K562 (cell line): ENCODE measurements at regions not wholly inside any gene's neighbourhood (a gene's known extent, or its start where the extent isn't known, plus 50 kb on each side); places are given as distances from the start of the nearest gene placed in this dataset.

Source experiments
- ATAC-seq: fragments of 200-7000 bp; cut with Tn5 transposase; 3 replicates; pipeline ENCODE4 v1.9.1; 2020; ENCODE audit warnings: moderate library complexity
- BruUV-seq: library from RNA; stranded (reverse); fragments of 400-500 nt; replicated peaks from 2 replicates; lab custom pipeline; 2021; lab: Mats Ljungman, UMichigan
- CTCF ChIA-PET: fragments of 300-600 bp; formaldehyde crosslinking; extraction: SDS; loops from one replicate; lab custom pipeline; 2021; ENCODE audit warnings: low intra/inter-chr PET ratio; lab: Yijun Ruan, JAX
- POLR2A ChIA-PET: fragments of 300-600, 350-650 bp; sonication (Branson Sonifier 250); formaldehyde crosslinking; extraction: SDS; loops from one replicate; lab custom pipeline; 2021; ENCODE audit warnings: antibody characterized with exemption, inconsistent platforms; lab: Yijun Ruan, JAX
- DNase-seq, 4 experiments: peaks; one replicate each; pipeline versions ENCODE4 v3.0.0 to v3.0.0-alpha.2; 2011 to 2018; ENCODE audit warnings: low spot score in 3 of 4, mixed read lengths in 3 of 4; ENCODE audit errors: extremely low read depth in 1 of 4
- FAIRE-seq: peaks from 2 replicates; lab custom pipeline; 2011; peaks lifted over from hg19 to GRCh38; lab: Jason Lieb, UNC
- H2AFZ ChIP-seq: 2 replicates; pipeline ENCODE4 v1.6.0; 2011; ENCODE audit warnings: low read depth, low read length, control low read depth, inconsistent platforms
- H3K27ac ChIP-seq: fragments of 200-600 bp; 3 replicates; pipeline ENCODE4 v1.8.0; 2011; ENCODE audit warnings: low read depth, mild to moderate bottlenecking, control low read depth, inconsistent platforms, low read length, moderate library complexity, mixed read lengths; ENCODE audit errors: extremely low read depth
- H3K27me3 ChIP-seq, 2 experiments: fragments of 300-600 bp in 1 of 2; 2 replicates in 1 of 2; 3 replicates in 1 of 2; pipeline versions ENCODE4 v1.6.0 to v1.8.0; 2011; ENCODE audit warnings: inconsistent platforms in 2 of 2, low read length in 2 of 2, mild to moderate bottlenecking in 1 of 2, mixed read lengths in 1 of 2, moderate library complexity in 1 of 2; ENCODE audit not compliant: control insufficient read depth in 2 of 2, insufficient read depth in 2 of 2
- H3K36me3 ChIP-seq: fragments of 300-600 bp; 3 replicates; pipeline ENCODE4 v1.8.0; 2011; ENCODE audit warnings: mild to moderate bottlenecking, low read length, inconsistent platforms; ENCODE audit not compliant: control insufficient read depth, insufficient read depth
- H3K4me1 ChIP-seq, 2 experiments: fragments of 200-600 bp in 1 of 2; replicated peaks in 1 of 2; 2 replicates in 1 of 2; 3 replicates in 1 of 2; pipeline versions ENCODE4 v1.5.1 to v1.8.0; 2011; ENCODE audit warnings: inconsistent platforms in 2 of 2, low read length in 2 of 2, mild to moderate bottlenecking in 1 of 2, mixed read lengths in 1 of 2, moderate library complexity in 1 of 2; ENCODE audit not compliant: control insufficient read depth in 2 of 2, insufficient read depth in 2 of 2
- H3K4me2 ChIP-seq: 2 replicates; pipeline ENCODE4 v1.6.1; 2011; ENCODE audit warnings: low read length, control low read depth, inconsistent platforms, mixed read lengths; ENCODE audit not compliant: insufficient read depth
- H3K4me3 ChIP-seq: fragments of 200-600 bp; sonication (generic), shearing (Covaris generic); 2 replicates; pipeline ENCODE4 v1.5.1; 2016; ENCODE audit warnings: control low read depth, inconsistent platforms
- H3K79me2 ChIP-seq: fragments of 200-600 bp; 3 replicates; pipeline ENCODE4 v1.8.0; 2011; ENCODE audit warnings: low read length, inconsistent platforms; ENCODE audit not compliant: control insufficient read depth, insufficient read depth
- H3K9ac ChIP-seq, 2 experiments: 2 replicates each; pipeline versions ENCODE4 v1.6.0 to v1.6.1; 2011; ENCODE audit warnings: low read depth in 2 of 2, low read length in 2 of 2, control low read depth in 1 of 2, inconsistent platforms in 1 of 2, mild to moderate bottlenecking in 1 of 2, mixed read lengths in 1 of 2; ENCODE audit not compliant: insufficient read depth in 1 of 2
- H3K9me1 ChIP-seq: one replicate; pipeline ENCODE4 v1.6.0; 2011; ENCODE audit warnings: inconsistent platforms, mild to moderate bottlenecking, low read length, moderate library complexity; ENCODE audit not compliant: control insufficient read depth, insufficient read depth
- H3K9me3 ChIP-seq: replicated peaks from 2 replicates; pipeline ENCODE4 v1.5.1; 2011; ENCODE audit warnings: low read depth, low read length, inconsistent platforms; ENCODE audit not compliant: control insufficient read depth, insufficient read depth
- H4K20me1 ChIP-seq: replicated peaks from 2 replicates; pipeline ENCODE4 v1.6.1; 2011; ENCODE audit warnings: low read length, inconsistent platforms, mixed read lengths; ENCODE audit not compliant: control insufficient read depth, insufficient read depth
- BRF2 ChIP-seq: IDR thresholded peaks from 3 replicates; pipeline ENCODE4 v1.6.1; 2011; ENCODE audit warnings: borderline replicate concordance, mild to moderate bottlenecking; ENCODE audit not compliant: insufficient read length, insufficient read depth
- HOXB6 ChIP-seq: fragments of 250-450 bp; sonication (Bioruptor Pico); IDR thresholded peaks from 2 replicates; pipeline ENCODE4 v1.5.1; 2022; ENCODE audit warnings: mild to moderate bottlenecking, borderline replicate concordance
- KLF16 ChIP-seq: IDR thresholded peaks from 2 replicates; pipeline ENCODE4 v1.6.1; 2016; ENCODE audit warnings: antibody characterized with exemption
- MITF ChIP-seq: IDR thresholded peaks from 2 replicates; pipeline ENCODE4 v1.6.1; 2014; ENCODE audit warnings: antibody characterized with exemption
- RHOXF2B ChIP-seq: fragments of 250-450 bp; sonication (Bioruptor Pico); conservative IDR thresholded peaks from 2 replicates; pipeline ENCODE4 v1.5.1; 2021
- SIX5 ChIP-seq, 2 experiments: IDR thresholded peaks; 2 replicates each; pipeline ENCODE4 v1.6.1; 2011; ENCODE audit warnings: low read length in 2 of 2, borderline replicate concordance in 1 of 2, low read depth in 1 of 2, mild to moderate bottlenecking in 1 of 2, moderate library complexity in 1 of 2; ENCODE audit not compliant: insufficient read depth in 1 of 2
- SLC30A9 ChIP-seq: fragments of 250-450 bp; sonication (Bioruptor Pico); IDR thresholded peaks from 2 replicates; pipeline ENCODE4 v1.8.0; 2022; ENCODE audit warnings: mild to moderate bottlenecking, moderate library complexity
- SMARCE1 ChIP-seq: fragments of 450-650 bp; IDR thresholded peaks from 2 replicates; pipeline ENCODE4 v1.7.1; 2016; ENCODE audit warnings: mild to moderate bottlenecking
- TCF3 ChIP-seq: sonication (generic); formaldehyde crosslinking; IDR thresholded peaks from 2 replicates; pipeline ENCODE4 v1.4.0; 2020; ENCODE audit warnings: mild to moderate bottlenecking, missing genetic modification reagents
- TCF7L2 ChIP-seq: fragments of 150-350 bp; IDR thresholded peaks from 2 replicates; pipeline ENCODE4 v1.6.1; 2016; ENCODE audit warnings: low read depth, mild to moderate bottlenecking, low read length, moderate library complexity
- THRAP3 ChIP-seq: fragments of 450-650 bp; IDR thresholded peaks from 2 replicates; pipeline ENCODE4 v1.6.1; 2016; ENCODE audit warnings: mild to moderate bottlenecking, inconsistent platforms, borderline replicate concordance
- ZFX ChIP-seq: sonication (generic); formaldehyde crosslinking; IDR thresholded peaks from 2 replicates; pipeline ENCODE4 v1.8.0; 2022; ENCODE audit warnings: mild to moderate bottlenecking, missing genetic modification reagents, moderate library complexity
- ZNF764 ChIP-seq: fragments of 250-450 bp; sonication (Bioruptor Pico); IDR thresholded peaks from 2 replicates; pipeline ENCODE4 v1.4.0; 2020; ENCODE audit warnings: low read depth, mild to moderate bottlenecking, moderate library complexity
- WGBS: fragments of 100-300 bp; shearing (Covaris generic); methylation state at CpG from one replicate; pipeline ENCODE4 v1.1.6; 2016; ENCODE audit warnings: low coverage, mixed read lengths; ENCODE audit not compliant: insufficient coverage; ENCODE audit errors: missing lambda C conversion rate; 5-methylcytosine and 5-hydroxymethylcytosine counted together
- in situ Hi-C: fragments of 300-500 bp; cut with MboI; formaldehyde crosslinking; loops from 4 replicates; pipeline ENCODE4 v1.15.0; 2018; ENCODE audit warnings: inconsistent platforms, mixed read lengths
- intact Hi-C: fragments of 100-400 bp; cut with micrococcal nuclease; formaldehyde crosslinking; loops from 2 replicates; pipeline ENCODE4 v1.14.2; 2022
- TF ChIP-seq, protein P1 (sequence below): sonication (generic); formaldehyde crosslinking; IDR thresholded peaks from 2 replicates; pipeline ENCODE4 v1.9.0; 2022; ENCODE audit warnings: mild to moderate bottlenecking, missing genetic modification reagents

- no peak for ATAC-seq
- POLR2A ChIA-PET, result no interaction called here
- CTCF ChIA-PET, result interaction anchor here (0.7 kb wide), 1 partner anchor 88 kb away, joined by 4 read pairs; no protein-coding TSS in a partner anchor
- Histone ChIP-seq H3K9ac (no peak overlapping the region), H3K79me2 (no peaks in the 10 kb centered on the region), H3K4me1 (no peaks in the 10 kb centered on the region), H2AFZ (no peak overlapping the region), H3K4me3 (no peak overlapping the region), H3K9me1 (no peaks in the 10 kb centered on the region), H3K9me3 (no peaks in the 10 kb centered on the region), H3K4me2 (no peak overlapping the region), H3K27ac (no peak overlapping the region), H3K27me3 (no peaks in the 10 kb centered on the region), H3K36me3 (no peaks in the 10 kb centered on the region), H4K20me1 (no peaks in the 10 kb centered on the region)
- DNase-seq, result no peak
- no peak for TF ChIP-seq ZFX
- TF ChIP-seq RHOXF2B, result no peak
- no peak for TF ChIP-seq HOXB6 (CRISPR knock-in tag)
- TF ChIP-seq, protein P1, sequence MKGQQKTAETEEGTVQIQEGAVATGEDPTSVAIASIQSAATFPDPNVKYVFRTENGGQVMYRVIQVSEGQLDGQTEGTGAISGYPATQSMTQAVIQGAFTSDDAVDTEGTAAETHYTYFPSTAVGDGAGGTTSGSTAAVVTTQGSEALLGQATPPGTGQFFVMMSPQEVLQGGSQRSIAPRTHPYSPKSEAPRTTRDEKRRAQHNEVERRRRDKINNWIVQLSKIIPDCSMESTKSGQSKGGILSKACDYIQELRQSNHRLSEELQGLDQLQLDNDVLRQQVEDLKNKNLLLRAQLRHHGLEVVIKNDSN, result no peak
- no peak for TF ChIP-seq SLC30A9 (CRISPR knock-in tag)
- TF ChIP-seq THRAP3, result no peak
- no peak for TF ChIP-seq ZNF764
- TF ChIP-seq SMARCE1, result no peak
- TF ChIP-seq MITF, result no peak
- TF ChIP-seq BRF2, result no peak
- TF ChIP-seq TCF3, result no peak
- TF ChIP-seq KLF16, result no peak
- no peak for TF ChIP-seq SIX5 (IDR thresholded peaks at IDR 0.05; ENCODE audit: borderline replicate concordance in 1 of 2, insufficient read depth in 1 of 2, low read depth in 1 of 2, low read length in 2 of 2)
- TF ChIP-seq TCF7L2, result no peak
- no TSS peak for BruUV-seq
- in situ Hi-C loops, result no loop called here
- intact Hi-C loops, result no loop called here
- 2% methylated on average over 6 of the region's 6 CpGs for WGBS
- FAIRE-seq, result no peak
These were observed 315.6 kb downstream of the IRS1 start for GRCh38 chr2:226483745-226484619.
